Smooth muscle cell (in vitro differentiated cells): ENCODE measurements at regions not wholly inside any gene's neighbourhood (a gene's known extent, or its start where the extent isn't known, plus 50 kb on each side); places are given as distances from the start of the nearest gene placed in this dataset.

Source experiments
- DNase-seq: peaks from one replicate; lab custom pipeline; 2025; ENCODE audit not compliant: unreplicated experiment; lab: John Stamatoyannopoulos, UW
- H2AFZ ChIP-seq: fragments of 200-600 bp; sonication (generic); 2 replicates; pipeline ENCODE4 v1.6.0; 2016; ENCODE audit warnings: antibody characterized with exemption, low read depth, mild to moderate bottlenecking
- H3F3A ChIP-seq: fragments of 200-600 bp; sonication (generic); 2 replicates; pipeline ENCODE4 v1.6.0; 2017; ENCODE audit warnings: antibody characterized with exemption, low read depth
- H3K27ac ChIP-seq: fragments of 200-600 bp; sonication (generic); 2 replicates; pipeline ENCODE4 v1.5.1; 2016; ENCODE audit warnings: low read depth, mild to moderate bottlenecking
- H3K27me3 ChIP-seq: fragments of 200-600 bp; sonication (generic); 2 replicates; pipeline ENCODE4 v1.6.1; 2016; ENCODE audit warnings: low read depth, mild to moderate bottlenecking
- H3K36me3 ChIP-seq: fragments of 200-600 bp; sonication (generic); 2 replicates; pipeline ENCODE4 v1.5.1; 2016; ENCODE audit warnings: low read depth
- H3K4me1 ChIP-seq: fragments of 200-600 bp; sonication (generic); 2 replicates; pipeline ENCODE4 v1.5.1; 2016; ENCODE audit warnings: low read depth
- H3K4me2 ChIP-seq: fragments of 200-600 bp; sonication (generic); 2 replicates; pipeline ENCODE4 v1.6.0; 2016; ENCODE audit warnings: mild to moderate bottlenecking
- H3K4me3 ChIP-seq: fragments of 200-600 bp; sonication (generic); 2 replicates; pipeline ENCODE4 v1.5.1; 2016; ENCODE audit warnings: mild to moderate bottlenecking
- H3K79me2 ChIP-seq: fragments of 200-600 bp; sonication (generic); 2 replicates; pipeline ENCODE4 v1.6.0; 2016; ENCODE audit warnings: low read depth, mild to moderate bottlenecking
- H3K9ac ChIP-seq: fragments of 200-600 bp; sonication (generic); 2 replicates; pipeline ENCODE4 v1.6.0; 2016; ENCODE audit warnings: low read depth
- H3K9me3 ChIP-seq: fragments of 200-600 bp; sonication (generic); replicated peaks from 2 replicates; pipeline ENCODE4 v1.5.1; 2016; ENCODE audit warnings: low read depth
- H4K20me1 ChIP-seq: fragments of 200-600 bp; sonication (generic); 2 replicates; pipeline ENCODE4 v1.6.0; 2016; ENCODE audit warnings: low read depth
- WGBS: methylation state at CpG from one replicate; pipeline ENCODE4 v1.1.7; 2016; ENCODE audit warnings: low lambda C conversion rate; 5-methylcytosine and 5-hydroxymethylcytosine counted together
- TF ChIP-seq, protein P1 (sequence below): fragments of 200-600 bp; sonication (generic); IDR thresholded peaks from 2 replicates; pipeline ENCODE4 v1.5.1; 2017; ENCODE audit warnings: borderline replicate concordance, mild to moderate bottlenecking, antibody characterized with exemption; ENCODE audit not compliant: insufficient read depth, poor library complexity, severe bottlenecking

GRCh38 chr14:28323951-28324741 is 442.4 kb upstream of the FOXG1 start:
- Histone ChIP-seq H3F3A (no peaks in the 10 kb centered on the region), H3K4me1 (no peaks in the 10 kb centered on the region), H3K9me3 (no peaks in the 10 kb centered on the region), H4K20me1 (no peaks in the 10 kb centered on the region), H3K4me3 (no peak overlapping the region), H2AFZ (no peak overlapping the region), H3K27me3 (no peaks in the 10 kb centered on the region), H3K79me2 (no peaks in the 10 kb centered on the region), H3K27ac (no peak overlapping the region), H3K4me2 (no peak overlapping the region), H3K36me3 (no peaks in the 10 kb centered on the region), H3K9ac (no peak overlapping the region)
- 71% methylated on average over 5 of the region's 5 CpGs for WGBS
- no peak for DNase-seq
- TF ChIP-seq, protein P1, sequence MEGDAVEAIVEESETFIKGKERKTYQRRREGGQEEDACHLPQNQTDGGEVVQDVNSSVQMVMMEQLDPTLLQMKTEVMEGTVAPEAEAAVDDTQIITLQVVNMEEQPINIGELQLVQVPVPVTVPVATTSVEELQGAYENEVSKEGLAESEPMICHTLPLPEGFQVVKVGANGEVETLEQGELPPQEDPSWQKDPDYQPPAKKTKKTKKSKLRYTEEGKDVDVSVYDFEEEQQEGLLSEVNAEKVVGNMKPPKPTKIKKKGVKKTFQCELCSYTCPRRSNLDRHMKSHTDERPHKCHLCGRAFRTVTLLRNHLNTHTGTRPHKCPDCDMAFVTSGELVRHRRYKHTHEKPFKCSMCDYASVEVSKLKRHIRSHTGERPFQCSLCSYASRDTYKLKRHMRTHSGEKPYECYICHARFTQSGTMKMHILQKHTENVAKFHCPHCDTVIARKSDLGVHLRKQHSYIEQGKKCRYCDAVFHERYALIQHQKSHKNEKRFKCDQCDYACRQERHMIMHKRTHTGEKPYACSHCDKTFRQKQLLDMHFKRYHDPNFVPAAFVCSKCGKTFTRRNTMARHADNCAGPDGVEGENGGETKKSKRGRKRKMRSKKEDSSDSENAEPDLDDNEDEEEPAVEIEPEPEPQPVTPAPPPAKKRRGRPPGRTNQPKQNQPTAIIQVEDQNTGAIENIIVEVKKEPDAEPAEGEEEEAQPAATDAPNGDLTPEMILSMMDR = no peak

DNA sequence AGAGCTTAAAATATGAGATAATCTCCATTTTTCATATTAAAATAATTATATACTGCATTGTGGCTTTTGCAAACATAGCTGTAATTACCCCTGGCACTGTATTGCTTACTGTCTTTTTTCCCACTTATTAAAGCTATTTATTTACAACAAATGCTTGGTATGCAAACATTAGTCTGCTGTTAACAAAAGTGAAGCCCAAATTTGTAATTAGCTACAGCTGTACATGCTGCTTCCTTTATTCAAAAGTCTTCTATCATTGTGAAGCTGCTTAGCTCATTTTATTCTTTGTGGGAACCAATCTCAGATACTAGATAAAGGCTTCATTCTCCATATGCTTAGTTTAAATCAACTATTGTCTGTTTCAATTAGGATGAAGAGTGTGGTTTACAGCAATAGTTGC is 425.8 kb upstream of the FOXG1 start:
- Histone ChIP-seq H3K4me3 (no peak overlapping the region), H3K79me2 (no peaks in the 10 kb centered on the region), H2AFZ (no peak overlapping the region), H3K4me2 (no peak overlapping the region), H3K36me3 (no peaks in the 10 kb centered on the region), H3K4me1 (no peaks in the 10 kb centered on the region), H3K27ac (no peak overlapping the region), H4K20me1 (no peaks in the 10 kb centered on the region), H3K9ac (no peak overlapping the region), H3F3A (no peaks in the 10 kb centered on the region), H3K9me3 (no peaks in the 10 kb centered on the region), H3K27me3 (no peaks in the 10 kb centered on the region)
- DNase-seq = no peak
- TF ChIP-seq, protein P1 = no peak

DNA sequence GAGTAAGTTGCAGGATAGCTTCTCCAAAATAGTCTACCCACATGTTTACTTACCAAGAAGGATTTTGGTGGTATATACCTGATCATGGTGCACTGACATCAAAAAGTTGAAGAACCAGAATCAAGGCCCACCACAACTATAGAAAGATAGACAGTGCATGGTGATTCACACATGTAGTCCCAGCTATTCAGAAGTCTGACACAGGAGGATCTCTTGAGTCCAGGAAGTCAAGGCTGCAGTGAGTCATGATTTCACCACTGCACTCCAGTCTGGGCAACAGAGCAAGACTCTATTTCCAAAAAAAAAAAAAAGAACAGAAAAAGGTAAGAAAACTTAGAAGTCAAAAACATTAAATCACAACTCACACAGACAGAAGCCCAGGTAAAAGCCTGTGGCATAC is 422.2 kb upstream of the FOXG1 start:
- TF ChIP-seq, protein P1 = no peak
- H3K27ac ChIP-seq = no peak overlapping the region
- no peak overlapping the region for H2AFZ ChIP-seq
- H3K9me3 ChIP-seq = no peaks in the 10 kb centered on the region
- H3K4me3 ChIP-seq = no peak overlapping the region
- H4K20me1 ChIP-seq = no peaks in the 10 kb centered on the region
- no peaks in the 10 kb centered on the region for H3K79me2 ChIP-seq
- no peak for DNase-seq
- H3K36me3 ChIP-seq = no peaks in the 10 kb centered on the region
- H3K9ac ChIP-seq = no peak overlapping the region
- H3F3A ChIP-seq = no peaks in the 10 kb centered on the region
- no peak overlapping the region for H3K4me2 ChIP-seq
- no peaks in the 10 kb centered on the region for H3K27me3 ChIP-seq
- no peaks in the 10 kb centered on the region for H3K4me1 ChIP-seq

GRCh38 chr14:28348797-28349196 is 417.8 kb upstream of the FOXG1 start:
- H3F3A ChIP-seq = no peaks in the 10 kb centered on the region
- no peaks in the 10 kb centered on the region for H3K27me3 ChIP-seq
- no peak overlapping the region for H3K27ac ChIP-seq
- no peak for DNase-seq
- 100% methylated on average over 3 of the region's 5 CpGs for WGBS
- TF ChIP-seq, protein P1 = no peak
- H3K4me3 ChIP-seq = no peak overlapping the region
- H2AFZ ChIP-seq = no peak overlapping the region
- no peak overlapping the region for H3K4me2 ChIP-seq
- H3K9me3 ChIP-seq = no peaks in the 10 kb centered on the region
- H4K20me1 ChIP-seq = no peaks in the 10 kb centered on the region
- no peaks in the 10 kb centered on the region for H3K36me3 ChIP-seq
- no peak overlapping the region for H3K9ac ChIP-seq
- no peaks in the 10 kb centered on the region for H3K4me1 ChIP-seq
- H3K79me2 ChIP-seq = no peaks in the 10 kb centered on the region
